RPMI7951 (cell line): ENCODE measurements at regions not wholly inside any gene's neighbourhood (a gene's known extent, or its start where the extent isn't known, plus 50 kb on each side); places are given as distances from the start of the nearest gene placed in this dataset.

Source experiments
- DNase-seq: peaks from one replicate; pipeline ENCODE4 v3.0.0-alpha.2; 2012; ENCODE audit warnings: low read depth

DNA sequence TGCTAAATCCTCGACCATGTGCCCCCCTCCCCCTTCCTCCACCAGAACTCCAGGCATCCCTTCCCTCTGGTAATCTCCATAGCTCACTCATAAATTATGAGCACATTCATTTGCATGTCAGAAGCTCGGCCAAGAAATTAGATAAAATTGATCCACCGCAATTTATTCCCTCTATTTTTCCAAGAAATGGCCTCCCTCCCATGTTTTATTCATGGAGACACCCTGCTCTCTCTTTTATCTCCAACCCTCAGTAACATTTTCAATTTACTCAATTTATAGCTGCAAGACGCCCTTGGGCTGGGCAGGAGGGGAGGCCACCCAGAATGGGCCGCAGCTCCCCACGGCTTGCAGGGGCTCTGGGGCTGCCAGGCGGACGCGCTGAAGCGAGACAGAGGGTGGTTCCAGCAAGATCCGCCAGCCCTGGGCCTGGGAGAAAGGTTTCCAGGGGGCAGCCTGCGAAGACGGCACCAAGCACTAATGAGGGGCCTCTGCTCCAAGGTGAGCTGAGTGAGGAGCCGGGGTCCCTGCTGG is 54.7 kb upstream of the ZNF423 start:
- DNase-seq: no peak

DNA sequence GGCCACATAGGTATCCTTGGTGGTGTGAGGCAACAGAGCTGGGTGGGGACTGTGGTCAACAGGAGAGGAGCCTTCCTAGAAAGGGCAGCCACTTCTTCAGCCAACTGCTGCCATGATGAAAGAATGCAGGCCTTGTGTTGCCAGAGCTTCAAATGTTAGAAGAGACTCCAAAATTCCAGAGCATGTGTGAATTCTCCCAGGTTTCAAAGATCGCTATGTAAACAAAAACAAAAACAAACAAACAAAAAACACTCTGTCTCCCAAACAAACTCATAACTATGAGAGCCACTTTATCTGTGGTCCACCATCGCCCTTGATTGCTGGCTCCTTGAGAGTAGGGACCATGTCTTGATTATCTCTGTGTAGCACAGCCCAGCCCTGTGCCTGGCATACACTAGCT is 55.5 kb upstream of the ZNF423 start:
- no peak for DNase-seq

DNA sequence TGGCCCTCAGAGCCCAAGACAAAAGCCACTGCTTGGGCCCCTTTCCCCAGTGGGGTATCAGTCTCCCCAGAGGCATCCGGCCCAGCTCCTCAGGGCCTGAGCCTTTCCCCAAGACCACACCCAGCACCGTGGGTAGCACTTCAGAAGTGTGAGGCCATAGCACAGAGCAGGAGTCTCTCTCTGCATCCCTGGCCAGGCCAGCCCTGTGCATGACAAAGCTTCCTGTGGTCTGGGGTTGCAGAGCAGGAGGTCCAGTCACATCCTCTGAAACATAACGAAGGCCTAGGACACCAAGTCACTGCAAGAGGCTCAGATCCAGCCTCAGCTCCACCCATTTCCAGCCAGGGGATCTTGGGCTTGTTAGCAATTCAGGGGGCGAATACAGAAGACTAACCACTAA is 56.8 kb upstream of the ZNF423 start:
- DNase-seq: no peak

DNA sequence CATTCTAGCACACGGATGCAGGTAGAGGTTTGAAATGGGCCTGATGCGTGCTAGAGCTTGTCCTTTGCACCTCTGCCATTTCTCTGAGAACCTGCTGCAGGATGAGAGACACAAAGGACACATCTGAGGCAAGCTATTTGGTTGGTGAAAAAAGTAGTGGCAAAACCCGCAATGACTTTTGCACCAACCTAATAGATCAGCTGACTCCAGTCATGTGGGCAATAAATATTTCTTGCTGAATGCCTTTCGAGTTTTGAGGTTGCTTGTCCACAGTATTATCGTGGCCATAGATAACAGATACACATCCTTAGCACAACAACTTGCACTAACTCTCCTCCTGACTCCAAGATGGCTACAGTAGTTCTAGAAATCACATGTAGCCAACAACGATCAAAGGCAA is 57.8 kb upstream of the ZNF423 start:
- no peak for DNase-seq

DNA sequence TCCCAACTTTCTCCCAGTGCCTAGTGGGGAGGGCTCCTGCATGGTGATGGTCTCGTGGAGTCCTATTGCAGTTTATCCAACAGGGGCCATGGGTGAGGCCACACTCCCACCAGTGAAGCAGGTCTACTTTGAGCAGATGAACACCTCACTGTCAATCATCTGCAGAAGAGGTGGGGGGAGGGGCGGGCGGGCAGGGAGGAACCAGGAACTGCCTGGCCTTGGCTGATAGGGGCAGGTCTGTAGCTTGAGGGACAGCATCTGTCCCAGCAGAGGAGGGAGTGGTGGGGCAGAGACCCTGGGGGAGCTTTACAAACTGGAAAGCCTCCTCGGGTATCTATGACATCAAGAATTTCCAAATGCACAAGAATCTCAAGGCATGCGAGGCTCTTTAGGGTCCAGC is 58.7 kb upstream of the ZNF423 start:
- DNase-seq: no peak

DNA sequence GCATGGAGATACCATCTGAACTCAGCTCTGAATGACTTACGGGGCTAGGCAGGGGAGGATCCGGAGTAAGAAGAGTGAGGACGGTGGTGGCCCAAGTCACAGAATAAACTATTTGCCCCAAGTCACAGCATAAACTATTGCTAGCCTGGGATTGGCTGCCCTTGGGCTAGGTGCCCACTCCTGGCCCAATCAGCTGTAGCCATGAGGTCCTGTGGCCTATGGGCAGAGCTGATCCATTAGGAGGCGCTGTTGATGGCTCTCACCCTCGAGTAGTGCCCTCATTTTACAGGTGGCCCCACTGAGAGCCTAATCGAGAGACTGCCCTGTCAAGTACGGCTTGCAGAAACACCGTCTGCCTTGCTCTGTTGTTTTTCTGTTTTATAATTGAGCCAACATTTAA is 62.3 kb upstream of the ZNF423 start:
- no peak for DNase-seq

DNA sequence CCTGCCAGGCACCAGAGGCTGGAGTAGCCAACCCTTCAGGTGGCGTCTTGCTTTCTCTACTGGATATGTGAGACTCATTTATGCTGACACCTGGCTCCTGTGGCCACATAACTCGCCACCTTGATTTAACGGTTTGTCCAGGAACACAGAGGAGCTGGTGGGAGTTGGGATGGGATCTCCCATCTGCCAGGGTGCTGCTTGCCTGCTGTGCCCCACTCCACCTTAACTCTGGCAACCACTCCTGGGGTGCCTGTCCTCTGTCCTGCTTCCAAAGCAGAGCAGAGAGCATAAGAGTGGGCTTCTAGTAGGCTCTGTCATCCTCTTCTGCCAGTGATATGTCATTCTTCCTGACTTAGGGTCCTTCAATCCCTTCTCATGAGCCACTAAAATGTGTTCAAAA is 63.4 kb upstream of the ZNF423 start:
- DNase-seq: no peak

DNA sequence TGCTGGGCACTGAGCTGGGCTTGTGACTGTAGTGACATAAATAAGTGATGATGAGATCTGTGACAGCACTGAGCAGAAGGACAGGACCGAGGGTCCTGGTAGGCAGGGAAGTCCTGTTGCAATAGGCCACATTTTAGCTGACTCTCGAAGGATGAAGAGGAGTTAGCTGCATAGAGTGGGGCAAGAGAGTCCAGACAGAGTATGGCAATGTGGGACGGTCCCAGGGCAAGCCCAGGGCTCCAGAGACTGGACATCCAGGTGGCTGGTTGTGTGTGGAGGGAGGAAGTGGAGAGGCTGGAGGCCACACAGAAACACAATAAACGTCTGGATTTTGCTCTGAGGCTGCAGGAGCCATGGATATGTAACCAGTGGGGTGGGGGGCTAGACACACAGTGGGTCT is 64.5 kb upstream of the ZNF423 start:
- DNase-seq: no peak

DNA sequence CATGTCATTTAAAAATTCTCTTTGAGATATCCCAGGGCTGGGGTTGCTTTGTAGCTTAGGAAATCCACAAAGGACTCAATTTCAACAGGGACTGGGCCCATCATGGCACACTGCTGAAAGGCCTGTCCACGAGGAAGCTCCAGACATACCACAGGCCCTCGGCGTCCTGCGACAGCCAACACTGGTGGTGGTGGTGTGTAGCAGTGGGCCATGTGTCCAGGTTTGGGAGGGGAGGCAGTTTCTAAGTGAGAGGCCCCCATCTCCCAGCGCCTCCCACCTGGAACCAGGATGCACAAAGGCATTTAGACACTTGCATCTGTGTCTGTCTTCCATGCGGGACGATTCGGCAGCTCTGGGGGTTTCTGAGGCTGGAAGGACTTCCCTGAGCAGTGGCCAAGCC is 65.2 kb upstream of the ZNF423 start:
- no peak for DNase-seq

DNA sequence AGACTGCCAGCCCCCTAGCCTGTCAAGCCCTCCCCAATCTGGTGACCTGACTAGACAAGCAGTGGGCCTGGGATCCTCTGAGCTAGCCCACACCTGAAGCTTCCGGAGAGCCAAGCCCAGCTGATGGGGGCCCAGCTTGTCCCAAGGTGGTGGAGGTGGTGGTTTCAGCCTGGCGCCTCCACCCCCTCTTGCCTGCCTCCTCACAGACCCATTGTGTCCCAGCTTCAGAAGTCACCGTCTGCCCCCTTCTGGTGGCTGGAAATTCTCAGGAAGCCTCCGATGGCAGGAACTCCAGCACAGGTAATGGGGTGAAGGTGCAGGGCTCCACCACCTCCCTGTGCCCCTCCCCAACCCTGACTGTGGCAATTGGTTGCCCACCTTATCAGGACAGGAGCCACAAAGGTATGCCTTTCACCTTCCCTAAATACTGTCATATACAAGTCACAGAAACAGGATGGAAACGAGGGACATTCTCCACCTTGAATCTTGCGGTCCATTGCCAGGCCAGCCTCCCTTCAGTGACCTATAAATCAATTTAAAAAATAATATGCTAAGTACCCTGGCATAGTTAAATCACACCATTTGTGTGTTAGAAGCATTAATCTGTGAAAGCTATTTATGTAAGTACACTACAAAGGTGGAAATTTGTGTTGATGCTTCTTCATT is 66.0 kb upstream of the ZNF423 start:
- DNase-seq: peak; percentile 16

DNA sequence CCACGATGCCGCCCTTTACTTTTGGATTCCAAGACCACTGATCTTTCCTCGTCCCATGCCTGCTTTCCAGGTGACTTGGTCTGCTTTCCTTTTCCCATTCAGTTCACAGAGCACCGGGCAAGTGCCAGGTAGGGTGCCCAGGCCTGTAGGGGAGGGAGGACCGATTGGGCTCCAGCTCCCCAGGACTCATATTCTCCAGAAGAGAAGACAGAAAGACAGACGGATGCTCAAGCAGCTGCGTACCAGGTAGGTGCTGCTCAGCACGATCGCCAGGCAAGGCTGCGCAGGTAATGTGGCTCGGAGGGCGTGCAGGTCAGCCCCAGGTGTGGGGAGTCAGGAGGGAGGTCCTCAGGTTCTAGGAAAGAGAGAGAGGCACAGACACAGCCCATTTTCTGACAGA is 67.5 kb upstream of the ZNF423 start:
- DNase-seq: no peak

DNA sequence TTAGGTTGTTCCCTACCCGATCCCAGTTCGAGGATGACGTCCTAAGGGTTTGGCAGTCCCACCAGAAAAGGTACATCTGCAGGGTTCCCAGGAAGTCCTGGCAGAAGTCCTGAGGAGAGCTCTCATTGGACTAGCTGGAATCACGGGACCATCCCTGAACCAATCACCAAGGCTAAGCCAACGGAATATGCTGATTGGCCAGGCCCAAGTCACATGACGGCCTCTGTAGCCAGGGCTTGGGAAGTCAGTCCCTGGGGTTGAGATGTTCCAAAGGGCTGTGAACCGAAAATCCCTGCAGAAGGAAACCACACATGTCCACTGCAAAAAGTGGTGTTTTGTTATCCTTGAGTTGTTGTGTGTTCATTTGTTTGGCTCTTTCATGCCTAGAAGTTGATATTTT is 68.2 kb upstream of the ZNF423 start:
- peak; percentile 50 for DNase-seq

DNA sequence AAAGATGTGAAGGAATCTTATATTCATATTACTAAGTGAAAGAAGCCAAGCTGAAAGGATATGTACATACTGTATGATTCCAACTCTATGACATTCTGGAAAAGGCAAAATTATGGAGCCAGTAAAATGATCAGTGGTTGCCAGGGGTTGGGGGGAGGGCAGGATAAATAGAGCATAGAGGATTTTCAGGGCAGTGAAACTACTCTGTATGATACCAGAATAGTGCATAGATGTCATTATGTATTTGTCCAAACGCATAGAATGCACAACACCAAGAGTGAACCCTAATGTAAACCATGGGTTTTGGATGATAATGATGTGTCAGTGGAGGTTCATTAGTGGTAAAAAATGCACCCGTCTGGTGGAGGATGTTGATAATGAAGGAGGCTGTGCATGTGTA is 71.0 kb upstream of the ZNF423 start:
- no peak for DNase-seq

DNA sequence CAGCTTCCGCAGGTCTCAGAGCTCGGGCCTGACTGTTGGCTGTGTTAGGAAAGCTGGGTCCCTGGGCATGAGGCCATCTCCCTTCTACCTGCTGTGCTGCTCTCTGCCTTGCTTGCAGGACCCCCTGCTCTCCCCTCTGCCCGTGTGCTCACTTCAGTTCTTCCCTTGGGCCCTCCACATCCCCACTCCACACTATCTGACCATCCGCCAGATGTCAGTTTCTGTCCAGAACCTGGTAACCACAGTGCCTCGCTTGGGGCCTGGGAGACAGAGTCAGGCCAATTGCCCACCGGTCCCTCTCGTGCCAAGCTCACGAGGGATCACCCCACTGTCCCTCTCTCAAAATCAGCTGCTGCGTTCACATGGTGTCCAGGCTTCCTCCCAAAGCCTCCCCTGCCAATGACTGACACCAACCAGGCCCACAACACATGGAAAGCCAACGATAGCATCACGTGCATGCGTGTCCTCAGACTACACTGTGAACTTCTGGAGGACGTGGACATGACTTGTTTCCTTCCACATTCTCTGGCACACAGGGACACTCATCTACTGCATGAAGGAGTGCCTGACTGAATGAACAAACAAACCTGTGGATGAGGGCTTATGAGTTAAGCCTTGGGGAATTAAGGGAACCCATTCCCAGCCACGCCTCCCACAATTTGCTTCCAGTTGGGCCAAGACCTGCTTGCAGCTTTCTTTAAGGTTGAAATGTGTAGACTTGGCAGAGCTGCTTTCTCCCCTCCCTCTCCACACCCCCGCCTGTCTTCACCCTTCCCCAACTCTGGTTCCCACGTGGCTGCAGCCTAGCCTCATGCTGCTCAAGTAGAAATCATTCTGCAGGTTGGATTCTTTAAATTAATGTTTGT is 72.5 kb upstream of the ZNF423 start:
- DNase-seq: no peak

DNA sequence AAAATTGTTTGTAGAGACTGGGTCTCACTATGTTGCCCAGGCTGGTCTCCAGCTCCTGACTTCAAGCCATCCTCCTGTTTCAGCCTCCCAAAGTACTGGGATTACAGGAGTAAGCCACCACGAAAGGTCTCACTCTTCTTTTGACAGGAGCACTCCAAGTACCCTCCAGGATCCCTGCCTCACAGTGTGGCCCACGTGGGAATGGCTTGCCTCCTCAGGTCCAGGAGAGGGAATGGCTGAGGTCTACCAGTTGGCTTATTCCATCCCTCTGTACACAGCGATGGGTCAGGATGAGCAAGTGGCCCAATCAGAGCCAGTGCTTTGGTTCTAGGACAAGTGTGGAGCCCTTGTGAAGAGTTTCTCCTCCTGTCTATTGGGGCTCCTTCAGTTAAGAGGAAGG is 73.7 kb upstream of the ZNF423 start:
- no peak for DNase-seq

DNA sequence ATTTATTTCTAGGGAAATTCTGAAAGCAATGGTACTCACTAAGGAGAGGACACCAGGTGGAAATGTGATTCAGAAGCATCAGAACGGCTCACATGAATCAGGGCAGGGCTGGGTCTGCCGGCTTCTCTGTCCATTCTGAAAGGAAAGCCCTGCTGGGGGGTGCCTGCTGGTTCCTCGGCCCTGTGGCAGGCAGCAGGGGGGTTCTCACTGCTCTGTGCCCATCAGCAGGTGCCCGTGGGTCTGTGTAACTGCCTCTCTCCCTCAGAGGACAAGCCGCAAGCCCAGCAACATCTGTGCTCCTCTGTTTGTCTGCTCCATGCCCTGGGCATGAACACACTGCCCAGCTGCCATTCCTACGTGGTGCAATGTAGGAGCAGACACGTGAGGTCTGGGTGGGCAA is 74.9 kb upstream of the ZNF423 start:
- no peak for DNase-seq

DNA sequence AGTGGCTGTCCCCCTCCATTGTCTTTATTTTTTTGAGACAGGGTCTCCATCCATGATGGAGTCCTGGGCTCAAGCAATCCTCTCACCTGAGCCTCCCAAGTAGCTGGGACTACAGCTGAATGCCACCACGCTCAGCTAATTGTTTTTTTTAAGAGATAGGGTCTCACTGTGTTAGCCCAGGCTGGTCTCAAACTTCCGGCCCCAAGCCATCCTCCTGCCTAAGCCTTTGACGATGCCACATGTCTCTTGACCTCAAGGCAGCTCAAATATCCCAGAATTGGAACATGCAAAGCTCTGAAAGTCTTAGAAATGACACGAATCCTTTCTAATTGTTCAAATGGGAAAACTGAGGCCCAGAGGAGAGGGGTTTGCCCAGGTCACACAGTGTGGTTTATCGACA is 75.4 kb upstream of the ZNF423 start:
- DNase-seq: no peak

DNA sequence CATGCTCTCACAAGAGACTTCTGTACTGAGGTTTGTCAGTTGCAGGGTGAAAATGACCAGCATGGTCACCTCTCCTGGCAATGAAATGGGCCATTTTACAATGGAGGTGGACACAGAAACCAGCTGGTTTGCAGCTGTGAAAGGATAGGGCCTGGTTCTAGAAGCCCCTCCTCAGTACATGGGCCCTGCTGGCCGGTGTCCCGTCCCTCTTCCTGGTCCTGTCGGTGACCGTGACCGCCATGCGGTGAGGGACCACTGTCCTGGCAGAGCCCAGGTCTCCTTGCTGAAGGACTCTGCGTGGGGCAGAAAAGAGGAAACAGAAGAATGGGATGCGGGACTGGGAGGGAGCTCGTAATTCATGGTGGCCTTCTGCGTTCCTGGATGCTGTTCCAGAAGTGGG is 76.0 kb upstream of the ZNF423 start:
- DNase-seq: no peak

DNA sequence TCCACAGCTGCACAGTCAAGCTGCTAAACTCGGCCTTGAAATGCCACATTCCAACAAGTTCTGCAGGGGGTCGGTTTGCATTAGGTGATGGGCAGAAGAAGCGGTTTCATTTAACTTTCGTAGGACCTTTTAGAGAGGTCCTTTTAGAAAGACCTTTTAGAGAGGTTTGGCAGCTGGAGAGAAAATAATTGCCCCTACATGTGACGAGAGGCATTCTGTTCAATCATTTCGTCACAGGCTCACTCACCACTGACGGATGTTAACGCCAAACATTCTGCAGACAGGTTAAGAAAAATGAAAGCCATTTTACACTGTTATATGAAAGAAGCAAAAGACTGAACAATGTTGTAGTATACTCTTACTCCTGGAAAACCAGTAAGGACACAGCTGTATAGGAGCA is 76.5 kb upstream of the ZNF423 start:
- no peak for DNase-seq

DNA sequence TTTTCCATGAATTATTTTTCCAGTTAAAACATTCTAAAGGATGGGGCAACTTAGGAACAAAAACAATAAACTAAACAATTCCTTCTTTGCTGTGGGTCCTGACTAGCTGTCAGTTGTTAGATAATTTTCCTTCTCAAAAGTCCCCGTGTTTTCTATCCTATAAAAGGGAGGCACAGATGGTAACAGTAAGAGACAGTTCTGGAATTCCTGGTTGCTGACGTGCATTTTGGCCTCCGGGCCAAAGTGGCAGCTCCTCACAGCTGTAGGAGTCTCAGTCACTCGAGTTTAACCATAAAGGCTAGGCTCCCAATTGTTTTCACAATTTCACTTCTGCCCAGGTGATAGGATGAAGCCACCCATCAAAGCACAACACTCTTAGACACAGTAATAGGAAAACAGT is 77.0 kb upstream of the ZNF423 start:
- DNase-seq: peak; percentile 68

DNA sequence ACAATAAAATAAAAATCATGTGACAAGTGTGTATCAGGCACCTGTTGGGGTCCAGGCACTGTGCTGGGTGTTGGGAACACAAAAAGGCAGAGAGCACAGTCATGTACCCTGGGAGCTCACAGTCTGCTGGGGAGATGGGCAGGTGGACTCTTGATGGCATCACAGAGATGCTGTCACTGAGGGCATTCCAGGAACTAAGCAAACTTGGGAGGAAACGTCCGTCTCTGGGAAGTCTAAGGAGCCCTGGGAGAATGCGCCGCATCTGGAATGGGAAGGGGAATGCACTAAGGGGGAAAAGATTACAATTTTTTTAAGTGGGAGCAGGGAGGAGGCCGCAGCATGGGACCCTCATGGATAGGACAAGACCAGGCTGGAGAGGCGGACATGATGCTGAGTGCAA is 80.9 kb upstream of the ZNF423 start:
- no peak for DNase-seq

DNA sequence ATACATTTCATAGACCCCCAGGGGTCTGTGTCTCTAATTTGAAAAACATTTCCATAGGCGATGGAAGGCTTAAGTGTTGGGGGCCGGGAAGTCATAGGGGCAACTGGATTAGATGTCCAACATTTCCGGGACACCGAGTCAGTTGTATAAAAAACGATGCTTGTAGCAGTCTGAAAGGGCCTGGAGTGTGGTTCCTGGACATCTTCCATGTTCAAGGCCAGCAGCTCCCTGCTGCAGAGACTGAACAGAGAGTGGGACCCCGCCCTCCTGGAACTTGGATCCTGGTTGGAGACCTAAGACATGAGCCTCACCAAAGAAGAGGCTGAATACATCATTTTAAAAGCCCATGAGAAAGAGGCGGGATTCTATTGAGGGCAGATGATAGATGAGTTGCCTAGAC is 82.0 kb upstream of the ZNF423 start:
- no peak for DNase-seq

DNA sequence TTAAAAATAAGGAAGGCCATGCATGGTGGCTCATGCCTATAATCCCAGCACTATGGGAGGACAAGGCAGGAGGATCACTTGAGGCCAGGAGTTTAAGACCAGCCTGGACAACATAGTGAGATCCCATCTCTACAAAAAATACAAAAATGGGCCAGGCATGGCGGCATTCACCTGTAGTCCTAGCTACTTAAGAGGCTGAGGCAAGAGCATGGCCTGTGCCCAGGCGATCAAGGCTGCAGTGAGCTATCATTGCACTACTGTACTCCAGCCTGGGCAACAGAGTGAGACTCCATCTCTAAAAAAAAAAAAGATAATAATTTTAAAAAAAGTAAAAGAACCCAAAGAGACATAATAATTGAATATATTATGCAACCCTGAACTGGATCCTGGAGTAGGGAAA is 83.6 kb upstream of the ZNF423 start:
- no peak for DNase-seq
